ENCODE measurements at regions not wholly inside any gene's neighbourhood (a gene's known extent, or its start where the extent isn't known, plus 50 kb on each side); places are given as distances from the start of the nearest gene placed in this dataset.
"Not testable (repeated sequence)": the region's sequence is repeated elsewhere in the genome, so short reads cannot be mapped to it uniquely, and the experiment has no call there.

- no peak for DNase-seq (ENCODE audit: low read depth in 3 of 3, low spot score in 1 of 3)
Observed at GRCh38 chr16:65608455-65608854, 486.6 kb upstream of the CDH11 start.

GRCh38 chr16:65604771-65605170 is 482.9 kb upstream of the CDH11 start:
- DNase-seq (ENCODE audit: low read depth in 3 of 3, low spot score in 1 of 3) = no peak

GRCh38 chr16:65601781-65602180 is 479.9 kb upstream of the CDH11 start:
- DNase-seq (ENCODE audit: low read depth in 3 of 3, low spot score in 1 of 3) = no peak

GRCh38 chr16:65600629-65601028 is 478.8 kb upstream of the CDH11 start:
- DNase-seq (ENCODE audit: low read depth in 3 of 3, low spot score in 1 of 3) = no peak

- DNase-seq (ENCODE audit: low read depth in 3 of 3, low spot score in 1 of 3) = no peak
Observed at GRCh38 chr16:65600046-65600445, 478.2 kb upstream of the CDH11 start.

GRCh38 chr16:65598621-65599020 is 476.8 kb upstream of the CDH11 start:
- no peak for DNase-seq (ENCODE audit: low read depth in 3 of 3, low spot score in 1 of 3)

GRCh38 chr16:65583498-65583897 is 461.6 kb upstream of the CDH11 start:
- no peak for DNase-seq (ENCODE audit: low read depth in 3 of 3, low spot score in 1 of 3)

- no peak for DNase-seq (ENCODE audit: low read depth in 3 of 3, low spot score in 1 of 3)
Observed at GRCh38 chr16:65579050-65579449, 457.2 kb upstream of the CDH11 start.

GRCh38 chr16:65576631-65577030 is 454.8 kb upstream of the CDH11 start:
- no peak for DNase-seq (ENCODE audit: low read depth in 3 of 3, low spot score in 1 of 3)

GRCh38 chr16:65576139-65576538 is 454.3 kb upstream of the CDH11 start:
- DNase-seq (ENCODE audit: low read depth in 3 of 3, low spot score in 1 of 3) = no peak

GRCh38 chr16:65574326-65574966 is 452.6 kb upstream of the CDH11 start:
- no peak for DNase-seq (ENCODE audit: low read depth in 3 of 3, low spot score in 1 of 3)

- DNase-seq (ENCODE audit: low read depth in 3 of 3, low spot score in 1 of 3) = no peak
Observed at GRCh38 chr16:65572156-65572555, 450.3 kb upstream of the CDH11 start.

GRCh38 chr16:65570261-65570660 is 448.4 kb upstream of the CDH11 start:
- no peak for DNase-seq (ENCODE audit: low read depth in 3 of 3, low spot score in 1 of 3)

- no peak for DNase-seq (ENCODE audit: low read depth in 3 of 3, low spot score in 1 of 3)
Observed at GRCh38 chr16:65559846-65560245, 438.0 kb upstream of the CDH11 start.

- not testable (repeated sequence) for DNase-seq (ENCODE audit: low read depth in 3 of 3, low spot score in 1 of 3)
Observed at GRCh38 chr16:65549689-65550088, 427.8 kb upstream of the CDH11 start.

- no peak for DNase-seq (ENCODE audit: low read depth in 3 of 3, low spot score in 1 of 3)
Observed at GRCh38 chr16:65548470-65548869, 426.6 kb upstream of the CDH11 start.

- no peak for DNase-seq (ENCODE audit: low read depth in 3 of 3, low spot score in 1 of 3)
Observed at GRCh38 chr16:65547772-65548446, 426.0 kb upstream of the CDH11 start.

GRCh38 chr16:65546353-65546791 is 424.5 kb upstream of the CDH11 start:
- DNase-seq (ENCODE audit: low read depth in 3 of 3, low spot score in 1 of 3) = no peak

- DNase-seq (ENCODE audit: low read depth in 3 of 3, low spot score in 1 of 3) = no peak
Observed at GRCh38 chr16:65545413-65545956, 423.6 kb upstream of the CDH11 start.

GRCh38 chr16:65543781-65544740 is 422.2 kb upstream of the CDH11 start:
- no peak for DNase-seq (ENCODE audit: low read depth in 3 of 3, low spot score in 1 of 3)

GRCh38 chr16:65541646-65542045 is 419.8 kb upstream of the CDH11 start:
- DNase-seq (ENCODE audit: low read depth in 3 of 3, low spot score in 1 of 3) = no peak
